ENCODE measurements at regions not wholly inside any gene's neighbourhood (a gene's known extent, or its start where the extent isn't known, plus 50 kb on each side); places are given as distances from the start of the nearest gene placed in this dataset.

GRCh38 chr1:4214826-4215225 lies 314.8 kb upstream of the C1orf174 start:
- no peak for TF ChIP-seq POLR2A (IDR thresholded peaks at IDR 0.05)
- no peak for TF ChIP-seq CTCF (IDR thresholded peaks at IDR 0.05)
- TF ChIP-seq EP300 (IDR thresholded peaks at IDR 0.05): no peak
- Histone ChIP-seq H3K9me3 (peaks cover 0 to 13% (median 0%) of the 10 kb centered on the region in 4 donors), H3K4me3 (no peak overlapping the region), H3K4me1 (no peaks in the 10 kb centered on the region), H3K27me3 (no peaks in the 10 kb centered on the region), H3K36me3 (no peaks in the 10 kb centered on the region), H3K27ac (no peak overlapping the region)
- 89 to 91% methylated on average over 12 of the region's 12 CpGs for WGBS, 2 donors
- DNase-seq (ENCODE audit: low spot score in 2 of 2): no peak

GRCh38 chr1:4215391-4215790 lies 315.3 kb upstream of the C1orf174 start:
- no peak for DNase-seq (ENCODE audit: low spot score in 2 of 2)
- Histone ChIP-seq H3K36me3 (no peaks in the 10 kb centered on the region), H3K9me3 (peaks cover 0 to 13% (median 0%) of the 10 kb centered on the region in 4 donors), H3K27me3 (no peaks in the 10 kb centered on the region), H3K4me3 (no peak overlapping the region), H3K27ac (no peak overlapping the region), H3K4me1 (no peaks in the 10 kb centered on the region)
- WGBS, 2 donors: 86 to 87% methylated on average over 11 of the region's 11 CpGs
- no peak for TF ChIP-seq CTCF (IDR thresholded peaks at IDR 0.05)

- Histone ChIP-seq H3K9me3 (peaks cover 0 to 13% (median 0%) of the 10 kb centered on the region in 4 donors), H3K4me3 (no peak overlapping the region), H3K36me3 (no peaks in the 10 kb centered on the region), H3K4me1 (no peaks in the 10 kb centered on the region), H3K27me3 (no peaks in the 10 kb centered on the region), H3K27ac (no peak overlapping the region)
- TF ChIP-seq POLR2A (IDR thresholded peaks at IDR 0.05) (no peak), CTCF (IDR thresholded peaks at IDR 0.05) (no peak), EP300 (IDR thresholded peaks at IDR 0.05) (no peak)
- DNase-seq (ENCODE audit: low spot score in 2 of 2): no peak
These were observed 316.2 kb upstream of the C1orf174 start for GRCh38 chr1:4216231-4216630.

- TF ChIP-seq EP300 (IDR thresholded peaks at IDR 0.05): no peak
- no peak for TF ChIP-seq POLR2A (IDR thresholded peaks at IDR 0.05)
- no peak for TF ChIP-seq CTCF (IDR thresholded peaks at IDR 0.05)
- 85 to 91% methylated on average over 10 of the region's 10 CpGs for WGBS, 2 donors
- Histone ChIP-seq H3K4me1 (no peaks in the 10 kb centered on the region), H3K4me3 (no peak overlapping the region), H3K36me3 (no peaks in the 10 kb centered on the region), H3K9me3 (peaks cover 0 to 13% (median 0%) of the 10 kb centered on the region in 4 donors), H3K27ac (no peak overlapping the region), H3K27me3 (no peaks in the 10 kb centered on the region)
- DNase-seq (ENCODE audit: low spot score in 2 of 2): no peak
These were observed 318.5 kb upstream of the C1orf174 start for GRCh38 chr1:4218619-4219018.

- Histone ChIP-seq H3K27ac (no peak overlapping the region), H3K4me1 (no peaks in the 10 kb centered on the region), H3K27me3 (no peaks in the 10 kb centered on the region), H3K36me3 (no peaks in the 10 kb centered on the region), H3K4me3 (no peak overlapping the region), H3K9me3 (peaks cover 0 to 13% (median 0%) of the 10 kb centered on the region in 4 donors)
- DNase-seq (ENCODE audit: low spot score in 2 of 2): no peak
- TF ChIP-seq EP300 (IDR thresholded peaks at IDR 0.05): no peak
- no peak for TF ChIP-seq CTCF (IDR thresholded peaks at IDR 0.05)
- TF ChIP-seq POLR2A (IDR thresholded peaks at IDR 0.05): no peak
- 87 to 91% methylated on average over 11 of the region's 11 CpGs for WGBS, 2 donors
These were observed 319.0 kb upstream of the C1orf174 start for GRCh38 chr1:4219111-4219510.

Measured in tibial nerve (tissue), 4 donors.